H9 (cell line): ENCODE measurements at regions not wholly inside any gene's neighbourhood (a gene's known extent, or its start where the extent isn't known, plus 50 kb on each side); places are given as distances from the start of the nearest gene placed in this dataset.

Experiments used
- DNase-seq: peaks from one replicate; pipeline ENCODE4 v3.0.0-alpha.2; 2017
- H2AFZ ChIP-seq: one replicate; pipeline ENCODE4 v1.6.1; 2013; ENCODE audit warnings: mild to moderate bottlenecking, low read length, control low read depth, moderate library complexity
- H2AK5ac ChIP-seq: 2 replicates; pipeline ENCODE4 v1.6.1; 2013; ENCODE audit warnings: low read length, control low read depth, mixed read lengths; ENCODE audit not compliant: insufficient read length
- H2BK120ac ChIP-seq: one replicate; pipeline ENCODE4 v1.6.1; 2013; ENCODE audit warnings: low read depth, mild to moderate bottlenecking, low read length, control low read depth, inconsistent platforms; ENCODE audit not compliant: poor library complexity, severe bottlenecking
- H2BK12ac ChIP-seq: 2 replicates; pipeline ENCODE4 v1.6.1; 2013; ENCODE audit warnings: low read length, control low read depth, mixed read lengths, low read depth; ENCODE audit not compliant: insufficient read length
- H2BK15ac ChIP-seq: 2 replicates; pipeline ENCODE4 v1.6.1; 2013; ENCODE audit warnings: low read depth, low read length, control low read depth
- H2BK20ac ChIP-seq: one replicate; pipeline ENCODE4 v1.6.1; 2013; ENCODE audit warnings: low read depth, mild to moderate bottlenecking, low read length, control low read depth, inconsistent platforms; ENCODE audit not compliant: poor library complexity, severe bottlenecking
- H2BK5ac ChIP-seq: 2 replicates; pipeline ENCODE4 v1.6.1; 2013; ENCODE audit warnings: low read length, control low read depth, mixed read lengths; ENCODE audit not compliant: insufficient read length
- H3K14ac ChIP-seq: 2 replicates; pipeline ENCODE4 v1.6.1; 2013; ENCODE audit warnings: low read length, control low read depth; ENCODE audit not compliant: insufficient read depth
- H3K18ac ChIP-seq: 2 replicates; pipeline ENCODE4 v1.6.1; 2013; ENCODE audit warnings: low read depth, mild to moderate bottlenecking, mixed read lengths, low read length, control low read depth; ENCODE audit not compliant: insufficient read length
- H3K23ac ChIP-seq: 2 replicates; pipeline ENCODE4 v1.6.1; 2013; ENCODE audit warnings: low read length, control low read depth, mixed read lengths, low read depth; ENCODE audit not compliant: insufficient read length
- H3K23me2 ChIP-seq: 2 replicates; pipeline ENCODE4 v1.6.1; 2013; ENCODE audit warnings: low read depth, mild to moderate bottlenecking, mixed read lengths, low read length, control low read depth; ENCODE audit not compliant: insufficient read length, poor library complexity, severe bottlenecking
- H3K27ac ChIP-seq: 2 replicates; pipeline ENCODE4 v1.5.1; 2013; ENCODE audit warnings: low read length, control low read depth, mixed read lengths, low read depth; ENCODE audit not compliant: insufficient read length
- H3K27me3 ChIP-seq: 2 replicates; pipeline ENCODE4 v1.6.1; 2013; ENCODE audit warnings: low read length, control low read depth, inconsistent platforms; ENCODE audit not compliant: insufficient read depth
- H3K4ac ChIP-seq: 2 replicates; pipeline ENCODE4 v1.6.1; 2013; ENCODE audit warnings: low read depth, mild to moderate bottlenecking, control low read depth, inconsistent platforms, low read length, moderate library complexity
- H3K4me1 ChIP-seq: 2 replicates; pipeline ENCODE4 v1.6.1; 2013; ENCODE audit warnings: low read length, control low read depth, inconsistent platforms; ENCODE audit not compliant: insufficient read depth
- H3K4me2 ChIP-seq: 2 replicates; pipeline ENCODE4 v1.6.1; 2013; ENCODE audit warnings: low read length, control low read depth, mixed read lengths; ENCODE audit not compliant: insufficient read length, insufficient read depth
- H3K56ac ChIP-seq: 2 replicates; pipeline ENCODE4 v1.6.1; 2013; ENCODE audit warnings: low read depth, mild to moderate bottlenecking, mixed read lengths, low read length, control low read depth; ENCODE audit not compliant: insufficient read length
- H3K79me1 ChIP-seq: 2 replicates; pipeline ENCODE4 v1.6.1; 2013; ENCODE audit warnings: low read depth, mild to moderate bottlenecking, moderate library complexity, low read length, control low read depth, inconsistent platforms; ENCODE audit not compliant: insufficient read depth, poor library complexity, severe bottlenecking
- H3K79me2 ChIP-seq: 2 replicates; pipeline ENCODE4 v1.6.1; 2013; ENCODE audit warnings: low read length, control low read depth, inconsistent platforms; ENCODE audit not compliant: insufficient read depth
- H3K9ac ChIP-seq: 2 replicates; pipeline ENCODE4 v1.6.1; 2013; ENCODE audit warnings: low read length, control low read depth, mixed read lengths; ENCODE audit not compliant: insufficient read length; ENCODE audit errors: extremely low read depth
- H3K9me3 ChIP-seq: one replicate; pipeline ENCODE4 v1.6.1; 2013; ENCODE audit warnings: low read depth, low read length, inconsistent platforms; ENCODE audit not compliant: control insufficient read depth
- H3T11ph ChIP-seq: one replicate; pipeline ENCODE4 v1.6.1; 2013; ENCODE audit warnings: mild to moderate bottlenecking, low read length, control low read depth, inconsistent platforms
- H4K20me1 ChIP-seq: one replicate; pipeline ENCODE4 v1.6.1; 2013; ENCODE audit not compliant: control insufficient read depth, insufficient read length, insufficient read depth
- H4K5ac ChIP-seq: 2 replicates; pipeline ENCODE4 v1.6.1; 2013; ENCODE audit warnings: low read depth, mild to moderate bottlenecking, mixed read lengths, low read length, control low read depth; ENCODE audit not compliant: insufficient read length
- H4K8ac ChIP-seq: replicated peaks from 2 replicates; pipeline ENCODE4 v1.6.1; 2013; ENCODE audit warnings: low read length, control low read depth, mixed read lengths, low read depth; ENCODE audit not compliant: insufficient read length
- H4K91ac ChIP-seq: 2 replicates; pipeline ENCODE4 v1.6.1; 2013; ENCODE audit warnings: low read depth, mild to moderate bottlenecking, moderate library complexity, mixed read lengths, low read length, control low read depth; ENCODE audit not compliant: insufficient read length
- H3K27ac Mint-ChIP-seq, 3 experiments: 2 replicates in 2 of 3; 3 replicates in 1 of 3; pipeline ENCODE4 v1.8.0; 2020 to 2021; ENCODE audit warnings: mixed read lengths in 3 of 3, mild to moderate bottlenecking in 1 of 3, moderate library complexity in 1 of 3
- H3K27me3 Mint-ChIP-seq: 2 replicates; pipeline ENCODE4 v1.8.0; 2021; ENCODE audit warnings: low read depth, mild to moderate bottlenecking, moderate library complexity, mixed read lengths
- H3K36me3 Mint-ChIP-seq, 3 experiments: 2 replicates in 2 of 3; 3 replicates in 1 of 3; pipeline ENCODE4 v1.8.0; 2020 to 2021; ENCODE audit warnings: low read depth in 3 of 3, mixed read lengths in 3 of 3; ENCODE audit not compliant: insufficient read depth in 1 of 3
- H3K4me1 Mint-ChIP-seq, 2 experiments: 2 replicates each; pipeline ENCODE4 v1.8.0; 2020; ENCODE audit warnings: mixed read lengths in 2 of 2
- H3K4me3 Mint-ChIP-seq, 2 experiments: 2 replicates in 1 of 2; 3 replicates in 1 of 2; pipeline ENCODE4 v1.8.0; 2020 to 2021; ENCODE audit warnings: mild to moderate bottlenecking in 2 of 2, mixed read lengths in 2 of 2, moderate library complexity in 1 of 2
- H3K9me3 Mint-ChIP-seq, 2 experiments: 2 replicates in 1 of 2; 3 replicates in 1 of 2; pipeline ENCODE4 v1.8.0; 2020; ENCODE audit warnings: mild to moderate bottlenecking in 2 of 2, mixed read lengths in 2 of 2, moderate library complexity in 1 of 2
- WGBS: extraction: QIAGEN DNeasy Blood & Tissue Kit; methylation state at CpG from one replicate; pipeline ENCODE4 v1.1.7; 2013; ENCODE audit warnings: missing lambda C conversion rate, low lambda C conversion rate, mixed read lengths; ENCODE audit not compliant: insufficient read length; ENCODE audit errors: extremely low coverage; 5-methylcytosine and 5-hydroxymethylcytosine counted together
- TF ChIP-seq, protein P1 (sequence below): fragments of 200-600 bp; sonication (generic); conservative IDR thresholded peaks from 3 replicates; pipeline ENCODE4 v1.8.0; 2021; ENCODE audit warnings: antibody characterized with exemption, mild to moderate bottlenecking

GRCh38 chr3:25944329-25944728, 154.4 kb downstream of the OXSM start:
- Histone ChIP-seq H2AFZ (no peak overlapping the region), H3K18ac (no peak overlapping the region), H3K4me2 (no peak overlapping the region), H3K79me1 (no peaks in the 10 kb centered on the region), H3K27me3 (no peaks in the 10 kb centered on the region), H4K5ac (no peak overlapping the region), H4K91ac (no peak overlapping the region), H3K79me2 (no peaks in the 10 kb centered on the region), H2BK120ac (no peak overlapping the region), H3K23me2 (no peaks in the 10 kb centered on the region), H2BK5ac (no peak overlapping the region), H3K14ac (no peak overlapping the region), H3T11ph (no peak overlapping the region), H2BK20ac (no peak overlapping the region), H3K56ac (no peak overlapping the region), H2BK12ac (no peak overlapping the region), H2BK15ac (no peak overlapping the region), H2AK5ac (no peak overlapping the region), H3K4ac (no peak overlapping the region), H4K8ac (no peak overlapping the region), H3K9ac (no peak overlapping the region), H3K4me1 (no peaks in the 10 kb centered on the region), H3K9me3 (no peaks in the 10 kb centered on the region), H3K23ac (no peak overlapping the region), H3K27ac (no peak overlapping the region), H4K20me1 (no peaks in the 10 kb centered on the region)
- Mint-ChIP-seq H3K27ac (peak overlapping the region in 1 of 3 experiments; percentile 49; a peak in 1 of 7 replicates), H3K4me1 (no peaks in the 10 kb centered on the region), H3K9me3 (no peaks in the 10 kb centered on the region), H3K36me3 (no peaks in the 10 kb centered on the region), H3K27me3 (no peaks in the 10 kb centered on the region), H3K4me3 (no peak overlapping the region)
- WGBS: no CpG with 5 or more reads among the region's 5 CpGs
- no peak for DNase-seq
- TF ChIP-seq, protein P1, sequence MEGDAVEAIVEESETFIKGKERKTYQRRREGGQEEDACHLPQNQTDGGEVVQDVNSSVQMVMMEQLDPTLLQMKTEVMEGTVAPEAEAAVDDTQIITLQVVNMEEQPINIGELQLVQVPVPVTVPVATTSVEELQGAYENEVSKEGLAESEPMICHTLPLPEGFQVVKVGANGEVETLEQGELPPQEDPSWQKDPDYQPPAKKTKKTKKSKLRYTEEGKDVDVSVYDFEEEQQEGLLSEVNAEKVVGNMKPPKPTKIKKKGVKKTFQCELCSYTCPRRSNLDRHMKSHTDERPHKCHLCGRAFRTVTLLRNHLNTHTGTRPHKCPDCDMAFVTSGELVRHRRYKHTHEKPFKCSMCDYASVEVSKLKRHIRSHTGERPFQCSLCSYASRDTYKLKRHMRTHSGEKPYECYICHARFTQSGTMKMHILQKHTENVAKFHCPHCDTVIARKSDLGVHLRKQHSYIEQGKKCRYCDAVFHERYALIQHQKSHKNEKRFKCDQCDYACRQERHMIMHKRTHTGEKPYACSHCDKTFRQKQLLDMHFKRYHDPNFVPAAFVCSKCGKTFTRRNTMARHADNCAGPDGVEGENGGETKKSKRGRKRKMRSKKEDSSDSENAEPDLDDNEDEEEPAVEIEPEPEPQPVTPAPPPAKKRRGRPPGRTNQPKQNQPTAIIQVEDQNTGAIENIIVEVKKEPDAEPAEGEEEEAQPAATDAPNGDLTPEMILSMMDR: no peak
